GM23338 (cell line): ENCODE measurements at regions not wholly inside any gene's neighbourhood (a gene's known extent, or its start where the extent isn't known, plus 50 kb on each side); places are given as distances from the start of the nearest gene placed in this dataset.

Source experiments
- ATAC-seq: fragments of 200-7000 bp; cut with Tn5 transposase; 3 replicates; pipeline ENCODE4 v1.9.1; 2020
- DNase-seq: peaks from one replicate; pipeline ENCODE4 v3.0.0-alpha.2; 2015; ENCODE audit warnings: low spot score
- H2AFZ ChIP-seq: fragments of 200-600 bp; sonication (generic); 2 replicates; pipeline ENCODE4 v1.8.0; 2016; ENCODE audit warnings: antibody characterized with exemption, mild to moderate bottlenecking, moderate library complexity
- H3F3A ChIP-seq: fragments of 200-600 bp; sonication (generic); replicated peaks from 2 replicates; pipeline ENCODE4 v1.8.0; 2017; ENCODE audit warnings: antibody characterized with exemption, mixed run types, low read depth
- H3K27ac ChIP-seq: fragments of 200-600 bp; sonication (generic); 2 replicates; pipeline ENCODE4 v1.6.1; 2016; ENCODE audit warnings: low read depth
- H3K27me3 ChIP-seq: fragments of 200-600 bp; sonication (generic); 2 replicates; pipeline ENCODE4 v1.8.0; 2016; ENCODE audit warnings: mild to moderate bottlenecking, mixed run types, moderate library complexity; ENCODE audit not compliant: insufficient read depth
- H3K36me3 ChIP-seq: fragments of 200-600 bp; sonication (generic); 2 replicates; pipeline ENCODE4 v1.8.0; 2016; ENCODE audit warnings: mild to moderate bottlenecking; ENCODE audit not compliant: insufficient read depth
- H3K4me1 ChIP-seq: fragments of 200-600 bp; sonication (generic); 2 replicates; pipeline ENCODE4 v1.8.0; 2016; ENCODE audit warnings: mild to moderate bottlenecking, moderate library complexity; ENCODE audit not compliant: insufficient read depth
- H3K4me2 ChIP-seq: fragments of 200-600 bp; sonication (generic); 2 replicates; pipeline ENCODE4 v1.7.1; 2017; ENCODE audit warnings: mixed run types
- H3K4me3 ChIP-seq: fragments of 200-600 bp; sonication (generic); 2 replicates; pipeline ENCODE4 v1.6.1; 2016; ENCODE audit warnings: mixed run types
- H3K79me2 ChIP-seq: fragments of 200-600 bp; sonication (generic); replicated peaks from 2 replicates; pipeline ENCODE4 v1.8.0; 2017; ENCODE audit warnings: mild to moderate bottlenecking; ENCODE audit not compliant: insufficient read depth
- H3K9me2 ChIP-seq: fragments of 200-600 bp; sonication (generic); 2 replicates; pipeline ENCODE4 v1.8.0; 2017; ENCODE audit not compliant: insufficient read depth
- H4K20me1 ChIP-seq: fragments of 200-600 bp; sonication (generic); replicated peaks from 2 replicates; pipeline ENCODE4 v1.8.0; 2017; ENCODE audit warnings: mild to moderate bottlenecking; ENCODE audit not compliant: insufficient read depth
- H3K27ac Mint-ChIP-seq: 2 replicates; pipeline ENCODE4 v1.8.0; 2020; ENCODE audit warnings: inconsistent platforms, mild to moderate bottlenecking, moderate library complexity, mixed read lengths
- H3K27me3 Mint-ChIP-seq: 3 replicates; pipeline ENCODE4 v1.8.0; 2022; ENCODE audit warnings: low read depth, mild to moderate bottlenecking, moderate library complexity, mixed read lengths, inconsistent platforms; ENCODE audit not compliant: insufficient read depth, poor library complexity
- H3K36me3 Mint-ChIP-seq: 3 replicates; pipeline ENCODE4 v1.8.0; 2021; ENCODE audit warnings: low read depth, mild to moderate bottlenecking, inconsistent platforms, moderate library complexity, mixed read lengths
- H3K4me1 Mint-ChIP-seq: 3 replicates; pipeline ENCODE4 v1.8.0; 2020; ENCODE audit warnings: mild to moderate bottlenecking, inconsistent platforms, mixed read lengths
- H3K4me3 Mint-ChIP-seq: 3 replicates; pipeline ENCODE4 v1.8.0; 2021; ENCODE audit warnings: moderate library complexity, mild to moderate bottlenecking, inconsistent platforms, mixed read lengths
- H3K9me3 Mint-ChIP-seq: 3 replicates; pipeline ENCODE4 v1.8.0; 2020; ENCODE audit warnings: moderate library complexity, mild to moderate bottlenecking, inconsistent platforms, mixed read lengths
- CREB1 ChIP-seq: fragments of 250-450 bp; sonication (Bioruptor Pico); IDR thresholded peaks from 2 replicates; pipeline ENCODE4 v1.5.0; 2020; ENCODE audit warnings: low read depth, mild to moderate bottlenecking, moderate library complexity
- EZH2phosphoT487 ChIP-seq: fragments of 200-600 bp; sonication (generic); IDR thresholded peaks from one replicate; pipeline ENCODE4 v1.8.1; 2018; ENCODE audit warnings: antibody characterized with exemption; ENCODE audit not compliant: unreplicated experiment
- JUNB ChIP-seq: IDR thresholded peaks from one replicate; pipeline ENCODE4 v1.6.1; 2016; ENCODE audit warnings: antibody characterized with exemption; ENCODE audit not compliant: unreplicated experiment
- NANOG ChIP-seq: IDR thresholded peaks from 2 replicates; pipeline ENCODE4 v1.6.1; 2016; ENCODE audit warnings: antibody characterized with exemption, borderline replicate concordance
- POLR2AphosphoS5 ChIP-seq: IDR thresholded peaks from 2 replicates; pipeline ENCODE4 v1.6.1; 2016; ENCODE audit warnings: antibody characterized with exemption, low read depth
- ZNF331 ChIP-seq: fragments of 250-450 bp; sonication (Bioruptor Pico); IDR thresholded peaks from 2 replicates; pipeline ENCODE4 v1.5.0; 2020; ENCODE audit warnings: low read depth, mild to moderate bottlenecking, moderate library complexity
- TF ChIP-seq, protein P1 (sequence below): IDR thresholded peaks from one replicate; pipeline ENCODE4 v1.6.1; 2018; ENCODE audit warnings: antibody characterized with exemption; ENCODE audit not compliant: unreplicated experiment
- TF ChIP-seq, protein P2 (sequence below): fragments of 250-450 bp; sonication (Bioruptor Pico); IDR thresholded peaks from 2 replicates; pipeline ENCODE4 v1.5.0; 2020; ENCODE audit warnings: mild to moderate bottlenecking, moderate library complexity
- TF ChIP-seq, protein P3 (sequence below), 2 experiments: fragments of 200-600 bp in 1 of 2; sonication (generic) in 1 of 2; conservative IDR thresholded peaks; 2 replicates each; pipeline versions ENCODE4 v1.5.1 to v1.6.1; 2016 to 2017; ENCODE audit warnings: antibody characterized with exemption in 2 of 2, low read depth in 2 of 2, mild to moderate bottlenecking in 2 of 2, moderate library complexity in 1 of 2
- TF ChIP-seq, protein P4 (sequence below): IDR thresholded peaks from 2 replicates; pipeline ENCODE4 v1.6.1; 2016; ENCODE audit warnings: antibody characterized with exemption

DNA sequence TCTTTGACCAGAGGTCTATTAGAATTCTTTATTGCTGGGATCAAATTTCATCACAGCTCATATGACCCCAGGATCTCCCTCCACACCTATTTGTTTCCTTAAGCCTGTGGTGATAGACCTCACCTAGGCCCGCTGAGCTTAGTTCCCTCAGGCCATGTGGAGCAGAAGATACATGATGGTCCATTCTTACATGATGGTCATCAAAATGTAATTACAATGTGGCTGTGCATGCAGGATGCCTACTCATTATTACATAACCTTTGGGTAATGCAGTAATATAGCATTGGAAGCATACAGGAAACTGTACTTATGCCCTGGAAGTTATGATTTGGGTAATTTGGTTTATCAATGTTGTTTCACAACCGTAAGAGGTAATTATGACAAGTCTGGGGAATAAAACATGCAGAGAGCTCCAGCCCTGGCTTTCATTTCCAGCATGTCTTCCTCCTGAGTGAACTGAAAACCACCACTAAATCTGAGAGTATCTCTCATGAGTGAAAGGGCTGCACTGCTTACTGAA, 67.0 kb upstream of the AGA start:
- Mint-ChIP-seq H3K4me3 (no peak overlapping the region), H3K36me3 (no peaks in the 10 kb centered on the region), H3K9me3 (no peaks in the 10 kb centered on the region; the same call in 2 of the 3 replicates), H3K27me3 (peaks cover 2% of the 10 kb centered on the region), H3K27ac (no peak overlapping the region), H3K4me1 (peaks cover 16% of the 10 kb centered on the region; the same call in 2 of the 3 replicates)
- no peak for DNase-seq
- Histone ChIP-seq H3F3A (no peaks in the 10 kb centered on the region), H3K4me2 (no peak overlapping the region), H3K4me3 (no peak overlapping the region), H4K20me1 (no peaks in the 10 kb centered on the region), H3K4me1 (no peaks in the 10 kb centered on the region), H2AFZ (no peak overlapping the region), H3K27ac (no peak overlapping the region), H3K27me3 (no peaks in the 10 kb centered on the region), H3K36me3 (no peaks in the 10 kb centered on the region), H3K9me2 (0 out of 2 replicates have a peak, but pooled peaks cover 8% of the 10 kb centered on the region), H3K79me2 (no peaks in the 10 kb centered on the region)
- TF ChIP-seq, protein P1, sequence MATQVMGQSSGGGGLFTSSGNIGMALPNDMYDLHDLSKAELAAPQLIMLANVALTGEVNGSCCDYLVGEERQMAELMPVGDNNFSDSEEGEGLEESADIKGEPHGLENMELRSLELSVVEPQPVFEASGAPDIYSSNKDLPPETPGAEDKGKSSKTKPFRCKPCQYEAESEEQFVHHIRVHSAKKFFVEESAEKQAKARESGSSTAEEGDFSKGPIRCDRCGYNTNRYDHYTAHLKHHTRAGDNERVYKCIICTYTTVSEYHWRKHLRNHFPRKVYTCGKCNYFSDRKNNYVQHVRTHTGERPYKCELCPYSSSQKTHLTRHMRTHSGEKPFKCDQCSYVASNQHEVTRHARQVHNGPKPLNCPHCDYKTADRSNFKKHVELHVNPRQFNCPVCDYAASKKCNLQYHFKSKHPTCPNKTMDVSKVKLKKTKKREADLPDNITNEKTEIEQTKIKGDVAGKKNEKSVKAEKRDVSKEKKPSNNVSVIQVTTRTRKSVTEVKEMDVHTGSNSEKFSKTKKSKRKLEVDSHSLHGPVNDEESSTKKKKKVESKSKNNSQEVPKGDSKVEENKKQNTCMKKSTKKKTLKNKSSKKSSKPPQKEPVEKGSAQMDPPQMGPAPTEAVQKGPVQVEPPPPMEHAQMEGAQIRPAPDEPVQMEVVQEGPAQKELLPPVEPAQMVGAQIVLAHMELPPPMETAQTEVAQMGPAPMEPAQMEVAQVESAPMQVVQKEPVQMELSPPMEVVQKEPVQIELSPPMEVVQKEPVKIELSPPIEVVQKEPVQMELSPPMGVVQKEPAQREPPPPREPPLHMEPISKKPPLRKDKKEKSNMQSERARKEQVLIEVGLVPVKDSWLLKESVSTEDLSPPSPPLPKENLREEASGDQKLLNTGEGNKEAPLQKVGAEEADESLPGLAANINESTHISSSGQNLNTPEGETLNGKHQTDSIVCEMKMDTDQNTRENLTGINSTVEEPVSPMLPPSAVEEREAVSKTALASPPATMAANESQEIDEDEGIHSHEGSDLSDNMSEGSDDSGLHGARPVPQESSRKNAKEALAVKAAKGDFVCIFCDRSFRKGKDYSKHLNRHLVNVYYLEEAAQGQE: no peak
- TF ChIP-seq EZH2phosphoT487 (no peak), CREB1 (CRISPR knock-in tag) (no peak), NANOG (no peak), JUNB (no peak), POLR2AphosphoS5 (no peak), ZNF331 (CRISPR knock-in tag) (no peak)
- TF ChIP-seq, protein P2, sequence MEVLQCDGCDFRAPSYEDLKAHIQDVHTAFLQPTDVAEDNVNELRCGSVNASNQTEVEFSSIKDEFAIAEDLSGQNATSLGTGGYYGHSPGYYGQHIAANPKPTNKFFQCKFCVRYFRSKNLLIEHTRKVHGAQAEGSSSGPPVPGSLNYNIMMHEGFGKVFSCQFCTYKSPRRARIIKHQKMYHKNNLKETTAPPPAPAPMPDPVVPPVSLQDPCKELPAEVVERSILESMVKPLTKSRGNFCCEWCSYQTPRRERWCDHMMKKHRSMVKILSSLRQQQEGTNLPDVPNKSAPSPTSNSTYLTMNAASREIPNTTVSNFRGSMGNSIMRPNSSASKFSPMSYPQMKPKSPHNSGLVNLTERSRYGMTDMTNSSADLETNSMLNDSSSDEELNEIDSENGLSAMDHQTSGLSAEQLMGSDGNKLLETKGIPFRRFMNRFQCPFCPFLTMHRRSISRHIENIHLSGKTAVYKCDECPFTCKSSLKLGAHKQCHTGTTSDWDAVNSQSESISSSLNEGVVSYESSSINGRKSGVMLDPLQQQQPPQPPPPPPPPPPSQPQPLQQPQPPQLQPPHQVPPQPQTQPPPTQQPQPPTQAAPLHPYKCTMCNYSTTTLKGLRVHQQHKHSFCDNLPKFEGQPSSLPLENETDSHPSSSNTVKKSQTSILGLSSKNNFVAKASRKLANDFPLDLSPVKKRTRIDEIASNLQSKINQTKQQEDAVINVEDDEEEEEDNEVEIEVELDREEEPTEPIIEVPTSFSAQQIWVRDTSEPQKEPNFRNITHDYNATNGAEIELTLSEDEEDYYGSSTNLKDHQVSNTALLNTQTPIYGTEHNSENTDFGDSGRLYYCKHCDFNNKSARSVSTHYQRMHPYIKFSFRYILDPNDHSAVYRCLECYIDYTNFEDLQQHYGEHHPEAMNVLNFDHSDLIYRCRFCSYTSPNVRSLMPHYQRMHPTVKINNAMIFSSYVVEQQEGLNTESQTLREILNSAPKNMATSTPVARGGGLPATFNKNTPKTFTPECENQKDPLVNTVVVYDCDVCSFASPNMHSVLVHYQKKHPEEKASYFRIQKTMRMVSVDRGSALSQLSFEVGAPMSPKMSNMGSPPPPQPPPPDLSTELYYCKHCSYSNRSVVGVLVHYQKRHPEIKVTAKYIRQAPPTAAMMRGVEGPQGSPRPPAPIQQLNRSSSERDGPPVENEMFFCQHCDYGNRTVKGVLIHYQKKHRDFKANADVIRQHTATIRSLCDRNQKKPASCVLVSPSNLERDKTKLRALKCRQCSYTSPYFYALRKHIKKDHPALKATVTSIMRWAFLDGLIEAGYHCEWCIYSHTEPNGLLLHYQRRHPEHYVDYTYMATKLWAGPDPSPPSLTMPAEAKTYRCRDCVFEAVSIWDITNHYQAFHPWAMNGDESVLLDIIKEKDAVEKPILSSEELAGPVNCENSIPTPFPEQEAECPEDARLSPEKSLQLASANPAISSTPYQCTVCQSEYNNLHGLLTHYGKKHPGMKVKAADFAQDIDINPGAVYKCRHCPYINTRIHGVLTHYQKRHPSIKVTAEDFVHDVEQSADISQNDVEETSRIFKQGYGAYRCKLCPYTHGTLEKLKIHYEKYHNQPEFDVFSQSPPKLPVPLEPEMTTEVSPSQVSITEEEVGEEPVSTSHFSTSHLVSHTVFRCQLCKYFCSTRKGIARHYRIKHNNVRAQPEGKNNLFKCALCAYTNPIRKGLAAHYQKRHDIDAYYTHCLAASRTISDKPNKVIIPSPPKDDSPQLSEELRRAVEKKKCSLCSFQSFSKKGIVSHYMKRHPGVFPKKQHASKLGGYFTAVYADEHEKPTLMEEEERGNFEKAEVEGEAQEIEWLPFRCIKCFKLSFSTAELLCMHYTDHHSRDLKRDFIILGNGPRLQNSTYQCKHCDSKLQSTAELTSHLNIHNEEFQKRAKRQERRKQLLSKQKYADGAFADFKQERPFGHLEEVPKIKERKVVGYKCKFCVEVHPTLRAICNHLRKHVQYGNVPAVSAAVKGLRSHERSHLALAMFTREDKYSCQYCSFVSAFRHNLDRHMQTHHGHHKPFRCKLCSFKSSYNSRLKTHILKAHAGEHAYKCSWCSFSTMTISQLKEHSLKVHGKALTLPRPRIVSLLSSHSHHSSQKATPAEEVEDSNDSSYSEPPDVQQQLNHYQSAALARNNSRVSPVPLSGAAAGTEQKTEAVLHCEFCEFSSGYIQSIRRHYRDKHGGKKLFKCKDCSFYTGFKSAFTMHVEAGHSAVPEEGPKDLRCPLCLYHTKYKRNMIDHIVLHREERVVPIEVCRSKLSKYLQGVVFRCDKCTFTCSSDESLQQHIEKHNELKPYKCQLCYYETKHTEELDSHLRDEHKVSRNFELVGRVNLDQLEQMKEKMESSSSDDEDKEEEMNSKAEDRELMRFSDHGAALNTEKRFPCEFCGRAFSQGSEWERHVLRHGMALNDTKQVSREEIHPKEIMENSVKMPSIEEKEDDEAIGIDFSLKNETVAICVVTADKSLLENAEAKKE (CRISPR knock-in tag): no peak
- TF ChIP-seq, protein P3, sequence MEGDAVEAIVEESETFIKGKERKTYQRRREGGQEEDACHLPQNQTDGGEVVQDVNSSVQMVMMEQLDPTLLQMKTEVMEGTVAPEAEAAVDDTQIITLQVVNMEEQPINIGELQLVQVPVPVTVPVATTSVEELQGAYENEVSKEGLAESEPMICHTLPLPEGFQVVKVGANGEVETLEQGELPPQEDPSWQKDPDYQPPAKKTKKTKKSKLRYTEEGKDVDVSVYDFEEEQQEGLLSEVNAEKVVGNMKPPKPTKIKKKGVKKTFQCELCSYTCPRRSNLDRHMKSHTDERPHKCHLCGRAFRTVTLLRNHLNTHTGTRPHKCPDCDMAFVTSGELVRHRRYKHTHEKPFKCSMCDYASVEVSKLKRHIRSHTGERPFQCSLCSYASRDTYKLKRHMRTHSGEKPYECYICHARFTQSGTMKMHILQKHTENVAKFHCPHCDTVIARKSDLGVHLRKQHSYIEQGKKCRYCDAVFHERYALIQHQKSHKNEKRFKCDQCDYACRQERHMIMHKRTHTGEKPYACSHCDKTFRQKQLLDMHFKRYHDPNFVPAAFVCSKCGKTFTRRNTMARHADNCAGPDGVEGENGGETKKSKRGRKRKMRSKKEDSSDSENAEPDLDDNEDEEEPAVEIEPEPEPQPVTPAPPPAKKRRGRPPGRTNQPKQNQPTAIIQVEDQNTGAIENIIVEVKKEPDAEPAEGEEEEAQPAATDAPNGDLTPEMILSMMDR (conservative IDR thresholded peaks at IDR 0.05; ENCODE audit: low read depth in 2 of 2): no peak
- TF ChIP-seq, protein P4, sequence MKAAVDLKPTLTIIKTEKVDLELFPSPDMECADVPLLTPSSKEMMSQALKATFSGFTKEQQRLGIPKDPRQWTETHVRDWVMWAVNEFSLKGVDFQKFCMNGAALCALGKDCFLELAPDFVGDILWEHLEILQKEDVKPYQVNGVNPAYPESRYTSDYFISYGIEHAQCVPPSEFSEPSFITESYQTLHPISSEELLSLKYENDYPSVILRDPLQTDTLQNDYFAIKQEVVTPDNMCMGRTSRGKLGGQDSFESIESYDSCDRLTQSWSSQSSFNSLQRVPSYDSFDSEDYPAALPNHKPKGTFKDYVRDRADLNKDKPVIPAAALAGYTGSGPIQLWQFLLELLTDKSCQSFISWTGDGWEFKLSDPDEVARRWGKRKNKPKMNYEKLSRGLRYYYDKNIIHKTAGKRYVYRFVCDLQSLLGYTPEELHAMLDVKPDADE: no peak
- no peak for ATAC-seq
